K562 (cell line): ENCODE measurements at regions not wholly inside any gene's neighbourhood (a gene's known extent, or its start where the extent isn't known, plus 50 kb on each side); places are given as distances from the start of the nearest gene placed in this dataset.

Experiments
- BACH1 ChIP-seq: fragments of 200-800 bp; sonication (Bioruptor generic); IDR thresholded peaks from 2 replicates; pipeline ENCODE4 v1.6.1; 2016; ENCODE audit warnings: missing genetic modification characterization, missing compliant biosample characterization
- ETV6 ChIP-seq, 3 experiments: fragments of 150-350 bp in 1 of 3; sonication (generic) in 1 of 3; formaldehyde crosslinking in 1 of 3; IDR thresholded peaks; 2 replicates each; pipeline versions ENCODE4 v1.6.1 to v1.8.0; 2014 to 2022; ENCODE audit warnings: borderline replicate concordance in 2 of 3, low read depth in 2 of 3, antibody characterized with exemption in 1 of 3, low read length in 1 of 3, mild to moderate bottlenecking in 1 of 3, missing genetic modification reagents in 1 of 3
- POLR2H ChIP-seq: IDR thresholded peaks from 2 replicates; pipeline ENCODE4 v1.6.1; 2016; ENCODE audit warnings: missing genetic modification characterization, low read depth, mild to moderate bottlenecking, control low read depth, missing compliant biosample characterization, moderate library complexity
- RFX1 ChIP-seq: fragments of 450-650 bp; IDR thresholded peaks from 2 replicates; pipeline ENCODE4 v1.6.1; 2016; ENCODE audit warnings: mild to moderate bottlenecking, moderate library complexity
- TAF1 ChIP-seq: IDR thresholded peaks from 2 replicates; pipeline ENCODE4 v1.6.1; 2011; ENCODE audit warnings: mild to moderate bottlenecking, low read length, moderate library complexity; ENCODE audit not compliant: insufficient read depth, control insufficient read depth, severe bottlenecking; ENCODE audit errors: extremely low read depth
- ZBTB40 ChIP-seq, 2 experiments: fragments of 450-650 bp in 1 of 2; sonication (generic) in 1 of 2; formaldehyde crosslinking in 1 of 2; IDR thresholded peaks; 2 replicates each; pipeline versions ENCODE4 v1.7.1 to v1.9.0; 2016 to 2022; ENCODE audit warnings: inconsistent platforms in 1 of 2, mild to moderate bottlenecking in 1 of 2, missing genetic modification reagents in 1 of 2
- ZFX ChIP-seq: sonication (generic); formaldehyde crosslinking; IDR thresholded peaks from 2 replicates; pipeline ENCODE4 v1.8.0; 2022; ENCODE audit warnings: mild to moderate bottlenecking, missing genetic modification reagents, moderate library complexity
- ZNF24 ChIP-seq: fragments of 450-650 bp; IDR thresholded peaks from 2 replicates; pipeline ENCODE4 v1.6.1; 2016
- ZNF740 ChIP-seq, 3 experiments: fragments of 200-800 bp in 1 of 3; sonication (Bioruptor generic) in 1 of 3; sonication (generic) in 1 of 3; formaldehyde crosslinking in 1 of 3; IDR thresholded peaks; 2 replicates each; pipeline versions ENCODE4 v1.6.1 to v1.8.0; 2016 to 2022; ENCODE audit warnings: mild to moderate bottlenecking in 2 of 3, missing compliant biosample characterization in 2 of 3, missing genetic modification characterization in 2 of 3, missing genetic modification reagents in 1 of 3
- TF ChIP-seq, protein P1 (sequence below): fragments of 450-650 bp; formaldehyde crosslinking; IDR thresholded peaks from 2 replicates; pipeline ENCODE4 v1.4.0; 2022; ENCODE audit warnings: mild to moderate bottlenecking, moderate library complexity
- TF ChIP-seq, protein P2 (sequence below): fragments of 250-450 bp; sonication (Bioruptor Pico); IDR thresholded peaks from 2 replicates; pipeline ENCODE4 v1.8.0; 2022; ENCODE audit warnings: inconsistent platforms, mild to moderate bottlenecking, moderate library complexity, borderline replicate concordance

GRCh38 chr6:146876271-146877151, 277.7 kb downstream of the ADGB start (continued):
- peak; percentile 67; the same call in 1 of the 2 replicates for TF ChIP-seq ZBTB40 (IDR thresholded peaks at IDR 0.05)
- TF ChIP-seq ZBTB40 (CRISPR knock-in tag; IDR thresholded peaks at IDR 0.05): no peak
- TF ChIP-seq RFX1: no peak; the same call in 1 of the 2 replicates
- TF ChIP-seq ETV6 (IDR thresholded peaks at IDR 0.05; ENCODE audit: borderline replicate concordance in 1 of 2, low read depth in 2 of 2, low read length in 1 of 2): peak in 1 of 2 experiments; percentile 88; a peak in 2 of 4 replicates
- no peak for TF ChIP-seq ETV6 (CRISPR knock-in tag; IDR thresholded peaks at IDR 0.05; ENCODE audit: borderline replicate concordance)
- TF ChIP-seq, protein P1, sequence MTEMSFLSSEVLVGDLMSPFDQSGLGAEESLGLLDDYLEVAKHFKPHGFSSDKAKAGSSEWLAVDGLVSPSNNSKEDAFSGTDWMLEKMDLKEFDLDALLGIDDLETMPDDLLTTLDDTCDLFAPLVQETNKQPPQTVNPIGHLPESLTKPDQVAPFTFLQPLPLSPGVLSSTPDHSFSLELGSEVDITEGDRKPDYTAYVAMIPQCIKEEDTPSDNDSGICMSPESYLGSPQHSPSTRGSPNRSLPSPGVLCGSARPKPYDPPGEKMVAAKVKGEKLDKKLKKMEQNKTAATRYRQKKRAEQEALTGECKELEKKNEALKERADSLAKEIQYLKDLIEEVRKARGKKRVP: peak; percentile 69; the same call in 1 of the 2 replicates
- TF ChIP-seq BACH1 (tag): peak; percentile 92
- peak; percentile 69; the same call in 1 of the 2 replicates for TF ChIP-seq ZNF24
- TF ChIP-seq ZFX (CRISPR knock-in tag): no peak
- TF ChIP-seq, protein P2, sequence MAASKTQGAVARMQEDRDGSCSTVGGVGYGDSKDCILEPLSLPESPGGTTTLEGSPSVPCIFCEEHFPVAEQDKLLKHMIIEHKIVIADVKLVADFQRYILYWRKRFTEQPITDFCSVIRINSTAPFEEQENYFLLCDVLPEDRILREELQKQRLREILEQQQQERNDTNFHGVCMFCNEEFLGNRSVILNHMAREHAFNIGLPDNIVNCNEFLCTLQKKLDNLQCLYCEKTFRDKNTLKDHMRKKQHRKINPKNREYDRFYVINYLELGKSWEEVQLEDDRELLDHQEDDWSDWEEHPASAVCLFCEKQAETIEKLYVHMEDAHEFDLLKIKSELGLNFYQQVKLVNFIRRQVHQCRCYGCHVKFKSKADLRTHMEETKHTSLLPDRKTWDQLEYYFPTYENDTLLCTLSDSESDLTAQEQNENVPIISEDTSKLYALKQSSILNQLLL (CRISPR knock-in tag): no peak
- peak; percentile 53 for TF ChIP-seq POLR2H (tag)
- TF ChIP-seq ZNF740 (CRISPR knock-in tag; IDR thresholded peaks at IDR 0.05): 0 out of 2 replicates have a peak, but pooled peaks have one; percentile 64
- TF ChIP-seq ZNF740 (tag; IDR thresholded peaks at IDR 0.05): peak in 1 of 2 experiments; percentile 79; a peak in 1 of 4 replicates
- peak; percentile 56 for TF ChIP-seq TAF1
